ENCODE measurements at regions not wholly inside any gene's neighbourhood (a gene's known extent, or its start where the extent isn't known, plus 50 kb on each side); places are given as distances from the start of the nearest gene placed in this dataset.
A peak's percentile ranks its signal among the peaks of the same experiment; 100 is the strongest.

DNA sequence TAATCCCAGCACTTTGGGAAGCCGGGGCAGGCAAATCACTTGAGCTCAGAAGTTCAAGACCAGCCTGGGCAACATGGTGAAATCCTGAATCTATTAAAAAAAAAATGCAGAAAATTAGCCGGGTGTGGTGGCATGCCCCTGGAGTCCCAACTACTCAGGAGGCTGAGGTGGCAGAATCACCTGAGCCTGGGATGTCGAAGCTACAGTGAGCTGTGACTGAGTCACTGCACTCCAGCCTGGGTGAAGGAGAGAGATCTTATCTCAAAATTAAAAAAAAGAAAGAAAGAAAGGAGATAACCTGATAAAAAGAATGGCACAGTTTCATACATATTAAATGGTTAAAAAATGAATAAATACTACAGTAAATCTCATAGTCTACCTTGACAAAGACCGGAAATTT, 123.6 kb upstream of the TNFAIP3 start:
- TF ChIP-seq, protein P1, sequence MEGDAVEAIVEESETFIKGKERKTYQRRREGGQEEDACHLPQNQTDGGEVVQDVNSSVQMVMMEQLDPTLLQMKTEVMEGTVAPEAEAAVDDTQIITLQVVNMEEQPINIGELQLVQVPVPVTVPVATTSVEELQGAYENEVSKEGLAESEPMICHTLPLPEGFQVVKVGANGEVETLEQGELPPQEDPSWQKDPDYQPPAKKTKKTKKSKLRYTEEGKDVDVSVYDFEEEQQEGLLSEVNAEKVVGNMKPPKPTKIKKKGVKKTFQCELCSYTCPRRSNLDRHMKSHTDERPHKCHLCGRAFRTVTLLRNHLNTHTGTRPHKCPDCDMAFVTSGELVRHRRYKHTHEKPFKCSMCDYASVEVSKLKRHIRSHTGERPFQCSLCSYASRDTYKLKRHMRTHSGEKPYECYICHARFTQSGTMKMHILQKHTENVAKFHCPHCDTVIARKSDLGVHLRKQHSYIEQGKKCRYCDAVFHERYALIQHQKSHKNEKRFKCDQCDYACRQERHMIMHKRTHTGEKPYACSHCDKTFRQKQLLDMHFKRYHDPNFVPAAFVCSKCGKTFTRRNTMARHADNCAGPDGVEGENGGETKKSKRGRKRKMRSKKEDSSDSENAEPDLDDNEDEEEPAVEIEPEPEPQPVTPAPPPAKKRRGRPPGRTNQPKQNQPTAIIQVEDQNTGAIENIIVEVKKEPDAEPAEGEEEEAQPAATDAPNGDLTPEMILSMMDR (IDR thresholded peaks at IDR 0.05; ENCODE audit: borderline replicate concordance, control extremely low read depth, extremely low read depth, insufficient read depth, missing control alignments), result no peak
- DNase-seq (ENCODE audit: low spot score), result no peak
- in situ Hi-C loops (cut with MboI; ENCODE audit: low sequenced_read_pairs, unreplicated experiment), result no loop called here

DNA sequence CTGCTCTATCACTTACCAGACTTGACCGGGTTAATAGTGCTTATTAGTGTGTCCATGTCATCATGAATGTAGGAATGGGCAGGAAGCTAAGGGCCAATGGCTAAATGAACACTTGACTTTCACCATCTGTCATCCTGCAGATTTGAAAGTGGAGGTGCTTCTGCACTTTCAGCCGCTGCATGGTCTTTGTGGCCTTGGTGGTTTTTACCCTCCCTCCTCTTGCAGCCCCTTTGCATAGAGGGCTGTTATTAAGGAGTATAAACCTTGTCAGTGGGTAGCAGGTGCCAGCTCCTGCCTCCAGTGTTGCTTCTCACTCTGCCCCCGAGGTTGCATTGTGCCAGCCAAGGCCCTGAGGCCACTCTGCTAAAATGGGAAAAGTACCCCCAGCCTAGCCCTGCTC, 122.2 kb upstream of the TNFAIP3 start:
- DNase-seq (ENCODE audit: low spot score), result no peak
- TF ChIP-seq, protein P1 (IDR thresholded peaks at IDR 0.05; ENCODE audit: borderline replicate concordance, control extremely low read depth, extremely low read depth, insufficient read depth, missing control alignments), result no peak
- in situ Hi-C loops (cut with MboI; ENCODE audit: low sequenced_read_pairs, unreplicated experiment), result no loop called here

DNA sequence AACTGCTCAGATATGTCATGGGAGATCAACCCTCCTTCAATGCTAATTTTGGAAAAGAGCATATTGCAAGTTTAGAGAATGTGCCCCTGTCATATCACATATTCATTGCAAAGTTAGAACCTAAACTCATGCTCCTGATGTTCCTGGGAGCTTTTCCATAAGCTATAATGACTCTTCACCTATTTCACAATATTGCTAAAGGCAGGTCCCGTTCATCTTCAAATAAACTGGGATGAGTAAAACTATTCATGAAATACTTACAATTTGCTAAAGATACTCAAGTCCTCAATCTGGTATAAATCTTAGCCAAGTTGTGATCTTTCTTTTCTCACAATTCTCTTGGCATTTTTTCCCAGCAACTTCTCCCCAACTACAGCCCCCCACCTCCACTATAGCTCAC, 121.7 kb upstream of the TNFAIP3 start:
- in situ Hi-C loops (cut with MboI; ENCODE audit: low sequenced_read_pairs, unreplicated experiment), result no loop called here
- TF ChIP-seq, protein P1 (IDR thresholded peaks at IDR 0.05; ENCODE audit: borderline replicate concordance, control extremely low read depth, extremely low read depth, insufficient read depth, missing control alignments), result no peak
- DNase-seq (ENCODE audit: low spot score), result no peak

DNA sequence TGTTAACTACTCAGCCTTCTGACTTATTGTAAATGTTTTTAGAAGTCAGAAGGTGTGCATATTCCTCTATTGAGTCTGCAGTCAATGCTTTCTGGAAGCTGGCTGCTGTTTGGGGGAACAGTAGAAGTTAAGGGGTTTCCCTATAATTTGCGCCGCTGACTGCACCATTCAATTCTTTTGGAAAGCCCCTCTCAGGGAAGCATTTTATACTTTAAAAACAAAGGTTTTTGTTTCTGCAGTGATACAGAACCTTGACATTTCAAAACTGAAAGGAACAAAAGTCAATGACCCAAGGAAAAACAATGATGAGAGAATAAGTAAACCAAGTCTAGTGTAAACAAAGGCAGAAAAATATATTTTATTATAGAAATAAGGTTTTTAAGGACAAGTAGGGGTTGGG, 120.8 kb upstream of the TNFAIP3 start:
- peak; percentile 48 for DNase-seq (ENCODE audit: low spot score)
- TF ChIP-seq, protein P1 (IDR thresholded peaks at IDR 0.05; ENCODE audit: borderline replicate concordance, control extremely low read depth, extremely low read depth, insufficient read depth, missing control alignments), result no peak
- in situ Hi-C loops (cut with MboI; ENCODE audit: low sequenced_read_pairs, unreplicated experiment), result no loop called here

DNA sequence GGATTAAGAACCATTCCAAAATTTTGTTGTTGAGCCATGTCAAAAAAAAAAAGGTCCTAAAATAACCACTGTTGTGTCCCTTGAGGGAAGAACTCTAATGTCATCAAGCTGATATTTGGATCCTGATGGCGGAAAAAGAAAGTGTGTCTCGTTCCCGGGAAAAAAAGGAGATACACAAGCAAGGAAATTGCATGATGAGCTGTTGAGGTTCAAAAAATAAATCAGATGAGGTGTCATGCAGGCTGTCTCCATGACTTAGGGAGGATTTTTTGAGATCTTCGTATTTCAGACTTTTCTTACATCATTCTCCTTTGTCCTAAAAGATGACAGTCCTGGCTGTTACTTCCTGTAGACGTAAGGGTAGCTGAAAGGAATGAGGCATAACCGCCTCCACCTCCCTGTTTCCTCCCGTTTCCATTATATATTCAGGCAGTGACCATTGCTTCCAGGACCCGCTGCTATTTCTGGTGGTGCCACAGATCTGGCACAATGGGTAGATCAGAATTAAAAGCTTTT, 117.3 kb upstream of the TNFAIP3 start:
- in situ Hi-C loops (cut with MboI; ENCODE audit: low sequenced_read_pairs, unreplicated experiment), result no loop called here
- TF ChIP-seq, protein P1 (IDR thresholded peaks at IDR 0.05; ENCODE audit: borderline replicate concordance, control extremely low read depth, extremely low read depth, insufficient read depth, missing control alignments), result no peak
- no peak for DNase-seq (ENCODE audit: low spot score)

DNA sequence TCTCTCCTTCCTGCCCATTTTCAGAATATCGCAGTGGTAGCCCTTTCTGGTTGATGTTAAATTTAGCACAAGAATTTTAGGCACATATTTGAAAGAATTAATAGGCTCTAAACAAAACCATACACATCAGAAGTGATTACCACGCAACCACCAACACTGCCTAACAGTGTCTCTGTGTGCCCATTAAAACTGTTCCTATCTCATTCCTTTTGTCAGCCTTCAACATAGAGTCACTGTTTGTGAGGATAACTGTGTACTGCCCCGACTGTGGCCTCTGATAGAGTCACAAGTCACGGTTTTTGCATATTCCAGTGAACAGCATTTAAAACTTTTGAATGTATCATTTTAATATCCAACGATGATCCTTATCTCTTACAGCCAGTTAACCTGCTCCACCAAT, 116.8 kb upstream of the TNFAIP3 start:
- in situ Hi-C loops (cut with MboI; ENCODE audit: low sequenced_read_pairs, unreplicated experiment), result no loop called here

More for the DNA sequence above, 116.8 kb upstream of the TNFAIP3 start:
- TF ChIP-seq, protein P1 (IDR thresholded peaks at IDR 0.05; ENCODE audit: borderline replicate concordance, control extremely low read depth, extremely low read depth, insufficient read depth, missing control alignments), result no peak
- no peak for DNase-seq (ENCODE audit: low spot score)

Data from GM13976 (cell line).